HepG2 (cell line): ENCODE measurements at regions not wholly inside any gene's neighbourhood (a gene's known extent, or its start where the extent isn't known, plus 50 kb on each side); places are given as distances from the start of the nearest gene placed in this dataset.

Experiments used
- CCDC6 ChIP-seq: sonication (generic); formaldehyde crosslinking; IDR thresholded peaks from 2 replicates; pipeline ENCODE4 v1.8.1; 2022; ENCODE audit warnings: mild to moderate bottlenecking, missing genetic modification reagents, moderate library complexity
- ESRRA ChIP-seq: sonication (generic); formaldehyde crosslinking; IDR thresholded peaks from 2 replicates; pipeline ENCODE4 v1.5.1; 2020; ENCODE audit warnings: mild to moderate bottlenecking, low read depth, missing genetic modification reagents
- FOSL1 ChIP-seq: sonication (generic); formaldehyde crosslinking; IDR thresholded peaks from 2 replicates; pipeline ENCODE4 v1.9.0; 2021; ENCODE audit warnings: missing genetic modification reagents, borderline replicate concordance
- FOXA1 ChIP-seq, 2 experiments: fragments of 450-650 bp in 1 of 2; sonication (generic) in 1 of 2; formaldehyde crosslinking in 1 of 2; IDR thresholded peaks; 2 replicates each; pipeline versions ENCODE4 v1.4.0 to v1.6.1; 2016 to 2020; ENCODE audit warnings: missing genetic modification reagents in 1 of 2
- GFI1 ChIP-seq: sonication (generic); formaldehyde crosslinking; IDR thresholded peaks from 2 replicates; pipeline ENCODE4 v1.5.0; 2020; ENCODE audit warnings: missing genetic modification reagents, mild to moderate bottlenecking, borderline replicate concordance
- HMGA1 ChIP-seq: sonication (generic); formaldehyde crosslinking; conservative IDR thresholded peaks from 2 replicates; pipeline ENCODE4 v1.4.0; 2020; ENCODE audit warnings: missing genetic modification reagents
- JARID2 ChIP-seq: sonication (generic); formaldehyde crosslinking; IDR thresholded peaks from 2 replicates; pipeline ENCODE4 v1.8.1; 2023; ENCODE audit warnings: missing genetic modification reagents, inconsistent platforms; ENCODE audit not compliant: insufficient replicate concordance
- MEIS1 ChIP-seq: sonication (generic); formaldehyde crosslinking; IDR thresholded peaks from 2 replicates; pipeline ENCODE4 v1.9.0; 2021; ENCODE audit warnings: mild to moderate bottlenecking, missing genetic modification reagents, moderate library complexity, borderline replicate concordance
- RNF219 ChIP-seq: sonication (generic); formaldehyde crosslinking; IDR thresholded peaks from 2 replicates; pipeline ENCODE4 v1.5.0; 2020; ENCODE audit warnings: mild to moderate bottlenecking, missing genetic modification reagents
- RORA ChIP-seq: sonication (generic); formaldehyde crosslinking; IDR thresholded peaks from 2 replicates; pipeline ENCODE4 v1.5.0; 2020; ENCODE audit warnings: mild to moderate bottlenecking, missing genetic modification reagents, moderate library complexity
- SMAD9 ChIP-seq: sonication (generic); formaldehyde crosslinking; IDR thresholded peaks from 2 replicates; pipeline ENCODE4 v1.5.1; 2020; ENCODE audit warnings: mild to moderate bottlenecking, missing genetic modification reagents
- SMARCE1 ChIP-seq: fragments of 450-650 bp; IDR thresholded peaks from 2 replicates; pipeline ENCODE4 v1.6.1; 2017; ENCODE audit warnings: borderline replicate concordance
- SNAPC2 ChIP-seq: sonication (generic); formaldehyde crosslinking; IDR thresholded peaks from 2 replicates; pipeline ENCODE4 v1.8.1; 2022; ENCODE audit warnings: mild to moderate bottlenecking, missing genetic modification reagents
- TEAD3 ChIP-seq: optimal IDR thresholded peaks from 2 replicates; pipeline ENCODE3; 2016; ENCODE audit warnings: borderline replicate concordance
- TFE3 ChIP-seq: IDR thresholded peaks from 2 replicates; pipeline ENCODE4 v1.6.1; 2016
- ZBTB20 ChIP-seq: sonication (generic); formaldehyde crosslinking; IDR thresholded peaks from 2 replicates; pipeline ENCODE4 v1.8.1; 2023; ENCODE audit warnings: missing genetic modification reagents, low read depth, mild to moderate bottlenecking, borderline replicate concordance
- ZNF12 ChIP-seq: sonication (generic); formaldehyde crosslinking; IDR thresholded peaks from 2 replicates; pipeline ENCODE4 v1.5.0; 2020; ENCODE audit warnings: missing genetic modification reagents
- ZNF253 ChIP-seq: sonication (generic); formaldehyde crosslinking; IDR thresholded peaks from 2 replicates; pipeline ENCODE4 v1.8.0; 2022; ENCODE audit warnings: mild to moderate bottlenecking, missing genetic modification reagents, borderline replicate concordance
- ZNF275 ChIP-seq: sonication (generic); formaldehyde crosslinking; IDR thresholded peaks from 2 replicates; pipeline ENCODE4 v1.8.0; 2022; ENCODE audit warnings: missing genetic modification reagents, mild to moderate bottlenecking, inconsistent platforms, borderline replicate concordance
- ZNF326 ChIP-seq: sonication (generic); formaldehyde crosslinking; IDR thresholded peaks from 2 replicates; pipeline ENCODE4 v1.4.0; 2020; ENCODE audit warnings: missing genetic modification reagents, borderline replicate concordance
- ZNF333 ChIP-seq: sonication (generic); formaldehyde crosslinking; IDR thresholded peaks from 2 replicates; pipeline ENCODE4 v1.4.0; 2020; ENCODE audit warnings: mild to moderate bottlenecking, missing genetic modification reagents, borderline replicate concordance
- ZNF432 ChIP-seq: sonication (generic); formaldehyde crosslinking; IDR thresholded peaks from 2 replicates; pipeline ENCODE4 v1.5.0; 2020; ENCODE audit warnings: missing genetic modification reagents, mild to moderate bottlenecking, borderline replicate concordance
- ZNF460 ChIP-seq: sonication (generic); formaldehyde crosslinking; IDR thresholded peaks from 2 replicates; pipeline ENCODE4 v1.5.1; 2020; ENCODE audit warnings: missing genetic modification reagents, mild to moderate bottlenecking, borderline replicate concordance
- ZNF546 ChIP-seq: sonication (generic); formaldehyde crosslinking; conservative IDR thresholded peaks from 2 replicates; pipeline ENCODE4 v1.8.1; 2023; ENCODE audit warnings: mild to moderate bottlenecking, missing genetic modification reagents

GRCh38 chr6:1226277-1227099 is 85.4 kb upstream of the FOXQ1 start (continued):
- TF ChIP-seq ZNF275 (CRISPR knock-in tag) = no peak
- no peak for TF ChIP-seq FOSL1 (CRISPR knock-in tag)
- no peak for TF ChIP-seq RNF219 (CRISPR knock-in tag)
- no peak for TF ChIP-seq FOXA1 (IDR thresholded peaks at IDR 0.05)
- TF ChIP-seq FOXA1 (CRISPR knock-in tag; IDR thresholded peaks at IDR 0.05) = no peak
- TF ChIP-seq SMARCE1 = no peak
- TF ChIP-seq ZNF326 (CRISPR knock-in tag) = no peak
- TF ChIP-seq JARID2 (CRISPR knock-in tag) = no peak
- TF ChIP-seq ZNF460 (CRISPR knock-in tag) = no peak
- TF ChIP-seq RORA (CRISPR knock-in tag) = no peak
- no peak for TF ChIP-seq HMGA1 (CRISPR knock-in tag)
- no peak for TF ChIP-seq ZNF432 (CRISPR knock-in tag)
- TF ChIP-seq TFE3 (CRISPR knock-in tag) = no peak
- TF ChIP-seq SMAD9 (CRISPR knock-in tag) = no peak
- no peak for TF ChIP-seq GFI1
- TF ChIP-seq ZNF546 (CRISPR knock-in tag) = no peak
- no peak for TF ChIP-seq ESRRA (CRISPR knock-in tag)
- TF ChIP-seq MEIS1 (CRISPR knock-in tag) = no peak
- TF ChIP-seq TEAD3 (CRISPR knock-in tag) = no peak
- TF ChIP-seq ZNF253 (CRISPR knock-in tag) = no peak
- TF ChIP-seq ZNF12 (CRISPR knock-in tag) = no peak
- TF ChIP-seq ZNF333 = no peak
- 0 out of 2 replicates have a peak, but pooled peaks have one; percentile 62 for TF ChIP-seq CCDC6 (CRISPR knock-in tag)
- no peak for TF ChIP-seq ZBTB20 (CRISPR knock-in tag)
- no peak for TF ChIP-seq SNAPC2
